Mucosa of rectum (tissue), 2 donors: ENCODE measurements at regions not wholly inside any gene's neighbourhood (a gene's known extent, or its start where the extent isn't known, plus 50 kb on each side); places are given as distances from the start of the nearest gene placed in this dataset.
"Not testable (repeated sequence)": the region's sequence is repeated elsewhere in the genome, so short reads cannot be mapped to it uniquely, and the experiment has no call there.

Experiments used
- H3K27ac ChIP-seq, 2 donors: one replicate each; pipeline ENCODE4 v1.7.0; 2013; ENCODE audit warnings: inconsistent platforms in 2 of 2, low read depth in 2 of 2, low read length in 2 of 2
- H3K27me3 ChIP-seq, 2 donors: one replicate each; pipeline ENCODE4 v1.7.0; 2013; ENCODE audit warnings: low read length in 2 of 2; ENCODE audit not compliant: control insufficient read depth in 2 of 2, insufficient read depth in 2 of 2
- H3K36me3 ChIP-seq, 2 donors: one replicate each; pipeline ENCODE4 v1.7.0; 2013; ENCODE audit warnings: low read length in 2 of 2; ENCODE audit not compliant: control insufficient read depth in 2 of 2, insufficient read depth in 2 of 2
- H3K4me1 ChIP-seq, 2 donors: one replicate each; pipeline ENCODE4 v1.7.0; 2013; ENCODE audit warnings: low read length in 2 of 2, mild to moderate bottlenecking in 1 of 2; ENCODE audit not compliant: control insufficient read depth in 2 of 2, insufficient read depth in 2 of 2
- H3K4me3 ChIP-seq, 2 donors: one replicate each; pipeline ENCODE4 v1.7.0; 2013; ENCODE audit warnings: low read length in 2 of 2
- H3K9ac ChIP-seq, 2 donors: one replicate each; pipeline ENCODE4 v1.7.0; 2013; ENCODE audit warnings: low read length in 2 of 2, low read depth in 1 of 2, mild to moderate bottlenecking in 1 of 2
- H3K9me3 ChIP-seq, 2 donors: one replicate each; pipeline ENCODE4 v1.7.0; 2013; ENCODE audit warnings: low read length in 2 of 2; ENCODE audit not compliant: control insufficient read depth in 2 of 2
- donor health status: healthy.
- donor health status: Normal muscosa, but diverticular disease.

DNA sequence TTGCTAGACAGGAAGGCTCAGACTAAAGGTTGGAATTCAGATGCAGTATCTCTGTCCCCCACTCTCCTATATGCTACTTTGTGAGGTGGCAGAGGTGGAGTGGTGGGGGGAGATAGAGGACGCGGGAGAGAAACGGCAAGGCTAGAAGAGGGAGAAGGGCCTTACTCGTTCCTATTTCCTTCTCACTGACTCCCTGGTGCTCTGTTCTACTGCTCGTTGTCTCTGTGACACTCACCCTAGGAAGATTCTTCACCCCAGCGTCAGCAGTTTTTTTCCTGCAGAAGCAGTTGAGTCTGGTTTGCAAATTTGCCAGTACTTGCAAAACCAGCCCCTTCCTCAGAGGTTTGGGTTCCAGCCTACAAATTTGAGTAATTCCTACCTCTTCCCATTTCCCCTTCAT lies 801.1 kb upstream of the SLC35B3 start:
- no peaks in the 10 kb centered on the region for H3K27me3 ChIP-seq
- H3K9ac ChIP-seq, result no peak overlapping the region
- H3K4me1 ChIP-seq, result no peaks in the 10 kb centered on the region
- H3K4me3 ChIP-seq, result no peak overlapping the region
- H3K36me3 ChIP-seq, result no peaks in the 10 kb centered on the region
- H3K9me3 ChIP-seq, result no peaks in the 10 kb centered on the region
- no peak overlapping the region for H3K27ac ChIP-seq

DNA sequence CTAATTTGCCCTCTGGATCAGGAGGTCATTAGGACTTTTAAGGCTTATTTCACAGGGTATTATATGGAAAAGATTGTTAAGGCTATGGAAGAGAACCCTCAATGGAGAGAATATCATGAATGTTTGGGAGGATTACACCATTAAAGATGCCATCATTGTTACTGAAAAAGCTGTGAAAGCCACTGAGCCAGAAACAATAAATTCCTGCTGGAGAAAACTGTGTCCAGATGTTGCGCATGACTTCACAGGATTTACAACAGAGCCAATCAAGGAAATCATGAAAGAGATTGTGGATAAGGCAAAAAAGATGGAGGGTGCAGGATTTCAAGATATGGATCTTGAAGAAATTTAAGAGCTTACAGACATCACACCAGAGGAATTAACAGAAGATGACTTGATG lies 798.3 kb upstream of the SLC35B3 start:
- Histone ChIP-seq H3K27ac (no peak overlapping the region), H3K36me3 (no peaks in the 10 kb centered on the region), H3K9ac (no peak overlapping the region), H3K9me3 (no peaks in the 10 kb centered on the region), H3K4me3 (no peak overlapping the region), H3K4me1 (no peaks in the 10 kb centered on the region), H3K27me3 (no peaks in the 10 kb centered on the region)

DNA sequence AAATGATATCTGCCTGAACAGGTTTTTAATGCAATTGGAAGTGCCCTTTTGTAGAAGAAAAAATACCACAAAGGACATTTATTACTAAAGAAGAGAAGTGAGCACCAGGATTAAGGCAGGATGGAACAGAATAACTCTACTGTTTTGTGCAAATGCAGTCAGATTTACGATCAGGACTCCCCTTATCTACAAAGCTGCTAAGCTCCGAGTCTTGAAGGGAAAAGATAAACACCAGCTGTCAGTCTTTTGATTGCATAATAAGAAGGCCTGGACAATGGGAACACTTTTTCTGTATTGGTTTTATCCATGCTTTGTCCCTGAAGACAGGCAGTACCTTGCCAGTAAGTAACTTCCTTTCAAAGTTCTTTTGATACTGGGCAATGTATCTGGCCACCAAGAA lies 797.9 kb upstream of the SLC35B3 start:
- Histone ChIP-seq H3K27me3 (no peaks in the 10 kb centered on the region), H3K9ac (no peak overlapping the region), H3K27ac (no peak overlapping the region), H3K9me3 (no peaks in the 10 kb centered on the region), H3K4me1 (no peaks in the 10 kb centered on the region), H3K36me3 (no peaks in the 10 kb centered on the region), H3K4me3 (no peak overlapping the region)

DNA sequence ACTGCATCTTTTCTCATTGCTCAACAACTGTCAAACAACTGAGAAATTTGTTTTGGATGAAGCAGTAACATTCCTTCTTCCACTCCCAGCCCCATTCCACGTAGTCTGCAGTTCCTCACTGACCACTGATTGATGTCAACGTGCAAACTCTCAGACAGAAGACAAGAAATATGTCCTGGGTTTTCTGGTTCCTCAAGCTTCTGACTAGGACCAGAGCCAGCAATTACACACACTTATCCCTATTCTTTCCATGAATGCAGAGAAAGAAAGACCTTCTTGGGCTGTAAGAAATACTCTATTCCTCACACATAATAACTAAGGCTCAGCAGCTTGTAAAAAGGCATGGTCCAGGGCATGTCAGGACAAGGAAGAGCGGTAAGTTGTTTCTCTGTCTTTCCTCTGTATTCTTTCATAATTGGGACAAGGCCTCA lies 790.1 kb upstream of the SLC35B3 start:
- Histone ChIP-seq H3K4me3 (no peak overlapping the region), H3K4me1 (no peaks in the 10 kb centered on the region), H3K36me3 (no peaks in the 10 kb centered on the region), H3K27me3 (no peaks in the 10 kb centered on the region), H3K27ac (no peak overlapping the region), H3K9ac (no peak overlapping the region), H3K9me3 (no peaks in the 10 kb centered on the region)

DNA sequence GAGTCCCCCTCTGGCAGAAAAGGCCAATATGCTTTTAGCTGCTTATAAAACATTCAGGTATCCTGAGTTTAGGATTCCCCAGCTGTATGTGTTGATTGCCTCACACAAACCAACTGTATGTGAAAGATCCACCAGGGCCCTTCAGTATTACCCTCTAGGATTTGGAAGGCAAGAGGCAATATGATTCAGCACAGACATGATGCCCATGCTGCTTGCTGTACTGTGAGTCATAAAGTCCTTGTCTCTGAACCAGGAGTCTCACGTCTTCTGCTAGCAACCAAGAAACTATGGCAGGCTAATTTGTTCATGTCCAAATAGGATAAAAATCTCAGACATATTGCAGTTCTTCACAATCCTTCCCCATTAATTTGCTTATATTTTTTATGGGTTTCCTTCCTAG lies 789.2 kb upstream of the SLC35B3 start:
- Histone ChIP-seq H3K4me3 (no peak overlapping the region), H3K36me3 (no peaks in the 10 kb centered on the region), H3K9me3 (no peaks in the 10 kb centered on the region), H3K9ac (no peak overlapping the region), H3K27me3 (no peaks in the 10 kb centered on the region), H3K27ac (no peak overlapping the region), H3K4me1 (no peaks in the 10 kb centered on the region)

DNA sequence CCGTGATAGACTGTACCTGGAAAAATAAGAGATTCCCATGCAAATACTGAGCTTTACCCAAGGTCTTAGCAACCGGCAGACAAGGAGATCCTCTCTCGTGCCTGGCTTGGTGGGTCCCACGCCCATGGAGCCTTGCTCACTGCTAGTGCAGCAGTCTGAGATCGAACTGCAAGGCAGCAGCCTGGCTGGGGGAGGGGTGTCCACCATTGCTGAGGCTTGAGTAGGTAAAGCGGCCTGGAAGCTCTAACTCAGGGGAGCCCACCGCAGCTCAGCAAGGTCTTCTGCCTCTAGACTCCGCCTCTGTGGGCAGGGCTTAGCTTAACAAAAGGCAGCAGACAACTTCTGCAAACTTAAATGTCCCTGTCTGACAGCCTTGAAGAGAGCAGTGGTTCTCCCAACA lies 778.4 kb upstream of the SLC35B3 start:
- H3K9me3 ChIP-seq, H3K27ac ChIP-seq, H3K4me3 ChIP-seq, H3K27me3 ChIP-seq, H3K4me1 ChIP-seq, H3K9ac ChIP-seq, H3K36me3 ChIP-seq: not testable (repeated sequence)

DNA sequence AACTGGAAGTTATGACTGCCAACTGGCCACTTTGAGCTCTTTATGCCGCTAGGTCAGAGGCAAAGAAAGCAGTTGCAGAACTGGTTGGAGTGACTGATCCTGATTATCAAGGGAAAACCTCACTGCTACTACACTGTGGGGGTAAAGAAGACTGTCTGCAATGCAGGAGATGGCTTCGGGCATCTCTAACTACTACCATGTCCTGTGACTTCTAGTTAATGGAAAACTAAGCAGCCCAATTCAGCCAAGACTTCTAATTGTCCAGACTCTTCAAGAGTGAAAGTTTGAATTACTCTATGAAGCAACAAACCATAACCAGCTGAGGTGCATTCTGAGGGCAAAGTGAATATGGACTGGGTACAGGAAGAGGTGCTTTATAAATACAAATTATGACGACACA lies 773.6 kb upstream of the SLC35B3 start:
- Histone ChIP-seq H3K27me3 (no peaks in the 10 kb centered on the region), H3K4me1 (no peaks in the 10 kb centered on the region), H3K9me3 (no peaks in the 10 kb centered on the region), H3K36me3 (no peaks in the 10 kb centered on the region), H3K9ac (no peak overlapping the region), H3K4me3 (no peak overlapping the region), H3K27ac (no peak overlapping the region)

DNA sequence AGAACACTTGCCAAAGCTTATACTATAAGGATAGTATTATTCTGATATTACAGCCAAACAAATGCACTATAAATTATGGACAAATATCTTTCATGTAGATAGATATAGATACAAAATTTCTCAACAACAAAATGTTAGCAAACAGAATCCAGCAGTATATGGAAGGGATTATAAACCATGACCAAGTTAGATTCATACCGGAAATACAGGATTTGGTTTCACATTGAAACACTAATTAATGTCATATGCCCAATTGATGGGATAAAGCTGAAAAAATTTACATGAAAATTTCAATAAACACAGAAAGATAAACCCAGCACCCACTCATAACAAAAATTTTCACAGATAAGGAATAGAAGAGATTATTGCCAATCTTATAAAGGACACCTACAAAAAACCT lies 770.3 kb upstream of the SLC35B3 start:
- H3K4me1 ChIP-seq, result no peaks in the 10 kb centered on the region
- H3K9ac ChIP-seq, result no peak overlapping the region
- H3K4me3 ChIP-seq, result no peak overlapping the region
- no peaks in the 10 kb centered on the region for H3K36me3 ChIP-seq
- H3K27me3 ChIP-seq, result no peaks in the 10 kb centered on the region
- no peak overlapping the region for H3K27ac ChIP-seq
- no peaks in the 10 kb centered on the region for H3K9me3 ChIP-seq

DNA sequence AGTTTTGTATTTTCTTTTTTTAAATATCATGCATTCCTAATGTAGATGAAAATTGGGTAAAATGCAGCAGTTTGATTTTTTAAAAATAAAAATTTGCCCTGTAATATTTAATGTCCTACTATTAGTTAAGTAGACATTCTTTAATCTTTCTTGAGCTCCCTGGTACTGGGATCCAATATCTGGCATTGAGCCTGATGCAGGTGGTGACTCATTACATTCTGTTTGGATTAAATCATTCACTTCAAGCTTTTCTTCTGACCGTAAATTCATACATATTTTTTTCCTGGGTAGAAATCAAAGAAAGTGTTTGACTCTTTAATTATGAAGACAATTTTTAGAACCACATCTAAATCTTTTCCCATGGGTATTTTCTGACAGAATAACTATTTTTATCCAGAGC lies 768.8 kb upstream of the SLC35B3 start:
- H3K36me3 ChIP-seq, result no peaks in the 10 kb centered on the region

DNA sequence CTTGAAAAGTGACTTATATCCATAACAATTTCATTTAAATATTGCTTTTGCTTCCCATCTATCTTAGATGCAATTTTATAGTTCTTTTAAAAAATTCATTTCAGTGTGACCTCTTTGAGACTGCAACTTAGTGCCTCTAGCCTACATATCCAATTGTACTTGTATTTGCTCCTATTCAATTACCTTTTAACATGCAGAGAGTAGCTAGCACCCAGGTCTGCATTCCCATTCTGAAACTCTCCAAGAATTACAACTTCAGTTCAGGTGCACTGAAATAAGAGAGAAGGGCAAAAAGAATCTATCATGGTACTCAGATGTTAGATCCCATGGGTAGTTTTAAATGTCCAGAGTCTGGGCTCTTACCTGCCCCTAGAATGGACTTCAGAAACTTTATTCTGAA lies 765.4 kb upstream of the SLC35B3 start:
- no peak overlapping the region for H3K9ac ChIP-seq

More for the DNA sequence above, 768.8 kb upstream of the SLC35B3 start:
- Histone ChIP-seq H3K27me3 (no peaks in the 10 kb centered on the region), H3K4me1 (no peaks in the 10 kb centered on the region), H3K4me3 (no peak overlapping the region), H3K9ac (no peak overlapping the region), H3K9me3 (no peaks in the 10 kb centered on the region), H3K27ac (no peak overlapping the region)

DNA sequence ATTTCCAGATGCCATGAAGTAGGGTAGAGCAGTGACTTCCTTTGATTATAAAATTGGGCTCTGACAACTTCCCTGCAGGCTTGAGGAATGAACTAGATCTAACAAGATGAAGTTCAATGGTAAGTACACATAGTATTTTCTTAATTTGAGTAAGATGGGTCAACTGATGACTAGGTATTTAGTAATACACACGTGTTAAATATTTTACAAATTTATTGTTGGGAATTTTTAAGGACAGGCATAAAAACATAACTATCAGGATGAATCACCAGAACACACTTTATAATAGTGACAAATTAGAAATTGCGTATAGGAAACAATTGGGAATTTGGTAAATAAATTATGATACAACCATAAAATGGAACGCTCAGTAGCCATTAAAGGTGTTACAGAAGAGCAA lies 762.4 kb upstream of the SLC35B3 start:
- Histone ChIP-seq H3K36me3 (no peaks in the 10 kb centered on the region), H3K9me3 (no peaks in the 10 kb centered on the region), H3K4me1 (no peaks in the 10 kb centered on the region), H3K27me3 (no peaks in the 10 kb centered on the region), H3K9ac (no peak overlapping the region), H3K27ac (no peak overlapping the region), H3K4me3 (no peak overlapping the region)

More for the DNA sequence above, 765.4 kb upstream of the SLC35B3 start:
- Histone ChIP-seq H3K27ac (no peak overlapping the region), H3K4me3 (no peak overlapping the region), H3K27me3 (no peaks in the 10 kb centered on the region), H3K36me3 (no peaks in the 10 kb centered on the region), H3K4me1 (no peaks in the 10 kb centered on the region), H3K9me3 (no peaks in the 10 kb centered on the region)
